Endothelial cell (in vitro differentiated cells): ENCODE measurements at regions not wholly inside any gene's neighbourhood (a gene's known extent, or its start where the extent isn't known, plus 50 kb on each side); places are given as distances from the start of the nearest gene placed in this dataset.
A peak's percentile ranks its signal among the peaks of the same experiment; 100 is the strongest.
"Not testable (repeated sequence)": the region's sequence is repeated elsewhere in the genome, so short reads cannot be mapped to it uniquely, and the experiment has no call there.

Experiments
- DNase-seq: peaks from one replicate; pipeline ENCODE4 v3.0.0; 2021; ENCODE audit warnings: low spot score
- H3K27ac Mint-ChIP-seq: one replicate; pipeline ENCODE4 v1.8.0; 2021; ENCODE audit warnings: mixed read lengths, inconsistent platforms; ENCODE audit not compliant: unreplicated experiment
- H3K27me3 Mint-ChIP-seq: one replicate; pipeline ENCODE4 v1.8.0; 2021; ENCODE audit warnings: mild to moderate bottlenecking, moderate library complexity, mixed read lengths, inconsistent platforms; ENCODE audit not compliant: unreplicated experiment
- H3K36me3 Mint-ChIP-seq: one replicate; pipeline ENCODE4 v1.8.0; 2021; ENCODE audit warnings: mild to moderate bottlenecking, low read depth, mixed read lengths, inconsistent platforms; ENCODE audit not compliant: unreplicated experiment
- H3K4me1 Mint-ChIP-seq: one replicate; pipeline ENCODE4 v1.8.0; 2021; ENCODE audit warnings: mild to moderate bottlenecking, mixed read lengths, inconsistent platforms; ENCODE audit not compliant: unreplicated experiment
- H3K4me3 Mint-ChIP-seq: one replicate; pipeline ENCODE4 v1.8.0; 2021; ENCODE audit warnings: mild to moderate bottlenecking, mixed read lengths, inconsistent platforms; ENCODE audit not compliant: unreplicated experiment
- H3K9me3 Mint-ChIP-seq: one replicate; pipeline ENCODE4 v1.8.0; 2021; ENCODE audit warnings: mixed read lengths, inconsistent platforms; ENCODE audit not compliant: unreplicated experiment
- TF ChIP-seq, protein P1 (sequence below): fragments of 200-600 bp; sonication (generic); IDR thresholded peaks from one replicate; pipeline ENCODE4 v1.5.0; 2021; ENCODE audit warnings: antibody characterized with exemption; ENCODE audit not compliant: unreplicated experiment

DNA sequence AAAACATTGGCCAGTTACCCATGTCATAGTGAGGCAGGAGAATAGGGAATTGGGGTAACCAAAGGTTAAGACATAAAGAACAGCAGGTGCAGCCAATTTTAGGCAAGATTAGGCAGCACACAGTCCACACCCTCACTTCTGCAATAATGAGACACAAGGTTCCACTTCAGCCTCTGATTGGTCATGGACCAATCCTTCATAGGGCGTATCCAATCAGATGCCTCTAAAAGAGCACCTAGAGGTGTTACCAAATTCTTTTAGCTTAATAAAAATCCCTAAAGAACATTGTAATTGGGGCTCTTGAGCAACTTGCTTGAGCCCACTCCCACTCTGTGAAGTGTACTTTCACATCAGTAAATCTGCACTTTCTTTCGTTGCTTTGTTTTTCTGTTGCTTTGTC is 302.4 kb downstream of the PREX1 start:
- H3K9me3 Mint-ChIP-seq: no peaks in the 10 kb centered on the region
- no peak overlapping the region for H3K27ac Mint-ChIP-seq
- TF ChIP-seq, protein P1, sequence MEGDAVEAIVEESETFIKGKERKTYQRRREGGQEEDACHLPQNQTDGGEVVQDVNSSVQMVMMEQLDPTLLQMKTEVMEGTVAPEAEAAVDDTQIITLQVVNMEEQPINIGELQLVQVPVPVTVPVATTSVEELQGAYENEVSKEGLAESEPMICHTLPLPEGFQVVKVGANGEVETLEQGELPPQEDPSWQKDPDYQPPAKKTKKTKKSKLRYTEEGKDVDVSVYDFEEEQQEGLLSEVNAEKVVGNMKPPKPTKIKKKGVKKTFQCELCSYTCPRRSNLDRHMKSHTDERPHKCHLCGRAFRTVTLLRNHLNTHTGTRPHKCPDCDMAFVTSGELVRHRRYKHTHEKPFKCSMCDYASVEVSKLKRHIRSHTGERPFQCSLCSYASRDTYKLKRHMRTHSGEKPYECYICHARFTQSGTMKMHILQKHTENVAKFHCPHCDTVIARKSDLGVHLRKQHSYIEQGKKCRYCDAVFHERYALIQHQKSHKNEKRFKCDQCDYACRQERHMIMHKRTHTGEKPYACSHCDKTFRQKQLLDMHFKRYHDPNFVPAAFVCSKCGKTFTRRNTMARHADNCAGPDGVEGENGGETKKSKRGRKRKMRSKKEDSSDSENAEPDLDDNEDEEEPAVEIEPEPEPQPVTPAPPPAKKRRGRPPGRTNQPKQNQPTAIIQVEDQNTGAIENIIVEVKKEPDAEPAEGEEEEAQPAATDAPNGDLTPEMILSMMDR: no peak
- no peak overlapping the region for H3K4me3 Mint-ChIP-seq
- H3K36me3 Mint-ChIP-seq: no peaks in the 10 kb centered on the region
- DNase-seq: no peak
- no peaks in the 10 kb centered on the region for H3K4me1 Mint-ChIP-seq
- H3K27me3 Mint-ChIP-seq: peaks cover 4% of the 10 kb centered on the region

DNA sequence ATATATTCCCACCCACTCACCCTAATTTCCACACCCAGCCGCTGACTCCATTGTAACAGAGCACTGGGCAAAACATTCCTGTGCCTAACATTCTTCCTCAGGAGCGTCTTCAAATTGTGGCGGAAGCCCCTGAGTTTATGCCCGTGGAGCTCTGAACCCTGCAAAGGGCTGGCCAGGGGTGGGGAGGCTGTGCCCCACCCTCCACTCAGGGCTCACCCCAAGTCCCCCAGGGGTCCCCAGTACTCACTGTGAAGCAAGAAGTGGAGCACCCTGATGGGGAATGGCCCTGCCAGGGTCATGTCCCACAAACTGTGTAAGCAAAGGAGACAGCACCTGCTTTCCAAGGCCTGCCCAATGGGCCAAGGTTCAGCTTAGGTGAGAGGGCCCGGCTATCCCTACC is 303.2 kb downstream of the PREX1 start:
- no peak for DNase-seq
- no peaks in the 10 kb centered on the region for H3K9me3 Mint-ChIP-seq
- H3K4me1 Mint-ChIP-seq: no peaks in the 10 kb centered on the region
- no peaks in the 10 kb centered on the region for H3K36me3 Mint-ChIP-seq
- no peak overlapping the region for H3K4me3 Mint-ChIP-seq
- peaks cover 4% of the 10 kb centered on the region for H3K27me3 Mint-ChIP-seq
- TF ChIP-seq, protein P1: no peak
- H3K27ac Mint-ChIP-seq: no peak overlapping the region

DNA sequence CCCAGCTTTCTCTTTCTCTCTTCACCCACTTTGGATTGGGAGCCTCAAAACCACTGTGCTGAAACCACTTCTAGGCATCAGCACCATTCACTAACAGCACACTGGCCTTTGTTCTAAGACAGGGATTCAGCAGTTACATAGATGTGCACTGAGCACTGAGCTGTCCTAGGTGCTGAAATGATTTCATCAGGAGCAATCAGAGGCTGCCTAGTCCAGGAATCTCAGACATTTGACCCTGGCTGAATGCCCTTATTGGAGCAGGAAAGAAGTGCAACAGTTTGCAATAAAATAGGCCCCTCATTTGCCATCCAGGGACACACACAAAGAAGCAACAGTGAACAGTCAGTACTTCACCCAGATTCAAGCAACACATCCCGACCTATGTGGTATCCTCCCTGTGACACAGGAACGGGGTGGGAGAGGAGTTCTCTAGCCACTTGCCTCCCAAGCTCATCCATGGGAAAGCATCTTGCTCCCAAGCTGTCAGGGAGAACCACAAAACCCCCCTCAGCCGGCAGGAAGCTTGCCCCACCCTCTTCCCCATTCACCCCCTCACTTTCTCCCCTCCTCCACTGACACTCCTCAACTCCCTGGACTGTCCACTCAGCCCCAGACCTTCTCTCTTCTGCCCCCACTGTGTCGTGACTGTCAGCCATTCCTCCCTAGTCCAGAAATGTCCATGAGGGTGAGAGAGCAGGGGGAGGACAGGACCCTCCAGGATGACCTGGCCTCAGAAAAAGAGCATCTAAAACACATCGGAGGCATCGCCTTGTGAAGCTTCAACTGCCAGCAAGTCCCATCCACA is 304.4 kb downstream of the PREX1 start:
- peaks cover 1% of the 10 kb centered on the region for H3K27me3 Mint-ChIP-seq
- H3K4me1 Mint-ChIP-seq: no peaks in the 10 kb centered on the region
- no peak overlapping the region for H3K4me3 Mint-ChIP-seq
- no peaks in the 10 kb centered on the region for H3K36me3 Mint-ChIP-seq
- DNase-seq: peak; percentile 70
- no peaks in the 10 kb centered on the region for H3K9me3 Mint-ChIP-seq
- no peak overlapping the region for H3K27ac Mint-ChIP-seq
- TF ChIP-seq, protein P1: no peak

DNA sequence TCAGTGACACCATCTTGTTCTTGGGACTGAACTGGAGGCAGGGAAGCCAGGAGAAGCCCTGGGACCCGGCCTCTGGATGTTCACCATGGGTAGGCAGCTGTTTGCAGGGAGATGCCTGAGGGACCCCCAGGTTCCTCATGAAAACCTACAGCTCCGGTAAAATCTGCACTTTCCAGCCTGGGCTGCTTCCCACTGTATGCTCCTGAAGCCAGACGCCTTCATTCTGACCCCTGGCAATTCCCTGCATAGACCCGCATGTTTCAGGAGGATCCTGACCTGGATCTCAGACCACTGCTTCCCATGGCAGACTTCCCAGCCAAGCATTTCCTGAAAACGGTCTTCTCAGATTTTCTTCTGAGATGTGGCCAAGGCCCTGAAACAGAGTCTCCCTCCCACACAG is 306.7 kb downstream of the PREX1 start:
- DNase-seq: no peak
- no peak overlapping the region for H3K4me3 Mint-ChIP-seq
- TF ChIP-seq, protein P1: no peak
- H3K9me3 Mint-ChIP-seq: peaks cover 3% of the 10 kb centered on the region
- no peak overlapping the region for H3K27ac Mint-ChIP-seq
- H3K36me3 Mint-ChIP-seq: peaks cover 3% of the 10 kb centered on the region
- peaks cover 8% of the 10 kb centered on the region for H3K4me1 Mint-ChIP-seq
- no peaks in the 10 kb centered on the region for H3K27me3 Mint-ChIP-seq

DNA sequence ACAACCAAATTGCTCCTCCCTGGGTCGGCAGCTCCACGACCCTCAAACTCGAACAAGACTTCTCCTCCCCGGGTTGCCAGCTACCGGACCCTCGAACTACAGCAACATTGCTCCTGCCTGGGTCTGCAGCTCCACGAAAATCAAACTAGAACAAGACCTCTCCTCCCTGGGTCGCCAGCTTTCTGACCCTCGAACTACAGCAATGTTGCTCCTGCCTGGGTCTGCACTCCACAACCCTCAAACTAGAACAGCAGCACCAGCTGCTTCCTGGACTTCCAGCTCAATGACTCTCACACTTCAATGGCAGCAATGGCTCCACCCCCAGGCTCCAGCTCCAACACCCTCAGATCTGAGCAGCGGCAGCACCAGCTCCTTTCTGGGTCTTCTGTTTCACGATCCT is 311.6 kb downstream of the PREX1 start:
- not testable (repeated sequence) for H3K36me3 Mint-ChIP-seq, H3K9me3 Mint-ChIP-seq, H3K27me3 Mint-ChIP-seq
- DNase-seq: peak; percentile 11
- H3K4me3 Mint-ChIP-seq: peak overlapping the region; percentile 2
- H3K4me1 Mint-ChIP-seq: peaks cover 11% of the 10 kb centered on the region
- H3K27ac Mint-ChIP-seq: peak overlapping the region; percentile 1

DNA sequence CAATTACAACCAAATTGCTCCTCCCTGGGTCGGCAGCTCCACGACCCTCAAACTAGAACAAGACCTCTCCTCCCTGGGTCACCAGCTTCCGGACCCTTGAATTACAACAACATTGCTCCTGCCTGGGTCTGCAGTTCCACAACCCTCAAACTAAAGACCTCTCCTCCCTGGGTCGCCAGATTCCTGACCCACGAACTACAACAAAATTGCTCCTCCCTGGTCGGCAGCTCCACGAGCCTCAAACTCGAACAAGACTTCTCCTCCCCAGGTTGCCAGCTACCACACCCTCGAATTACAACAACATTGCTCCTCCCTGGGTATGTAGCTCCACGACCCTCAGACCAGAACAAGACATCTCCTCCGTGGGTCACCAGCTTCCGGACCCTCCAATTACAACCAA is 313.2 kb downstream of the PREX1 start:
- H3K9me3 Mint-ChIP-seq, H3K27me3 Mint-ChIP-seq, H3K4me3 Mint-ChIP-seq, DNase-seq, H3K27ac Mint-ChIP-seq: not testable (repeated sequence)
- H3K4me1 Mint-ChIP-seq: peaks cover 11% of the 10 kb centered on the region
- H3K36me3 Mint-ChIP-seq: peaks cover 12% of the 10 kb centered on the region

DNA sequence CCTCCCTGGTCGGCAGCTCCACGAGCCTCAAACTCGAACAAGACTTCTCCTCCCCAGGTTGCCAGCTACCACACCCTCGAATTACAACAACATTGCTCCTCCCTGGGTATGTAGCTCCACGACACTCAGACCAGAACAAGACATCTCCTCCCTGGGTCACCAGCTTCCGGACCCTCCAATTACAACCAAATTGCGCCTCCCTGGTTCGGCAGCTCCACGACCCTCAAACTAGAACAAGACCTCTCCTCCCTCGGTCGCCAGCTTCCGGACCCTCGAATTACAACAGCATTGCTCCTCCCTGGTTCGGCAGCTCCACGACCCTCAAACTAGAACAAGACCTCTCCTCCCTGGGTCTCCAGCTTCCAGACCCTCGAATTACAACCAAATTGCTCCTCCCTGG is 315.3 kb downstream of the PREX1 start:
- H3K27me3 Mint-ChIP-seq, H3K9me3 Mint-ChIP-seq, H3K27ac Mint-ChIP-seq, DNase-seq, H3K4me3 Mint-ChIP-seq: not testable (repeated sequence)
- Mint-ChIP-seq H3K4me1 (peaks cover 11% of the 10 kb centered on the region), H3K36me3 (peaks cover 12% of the 10 kb centered on the region)

DNA sequence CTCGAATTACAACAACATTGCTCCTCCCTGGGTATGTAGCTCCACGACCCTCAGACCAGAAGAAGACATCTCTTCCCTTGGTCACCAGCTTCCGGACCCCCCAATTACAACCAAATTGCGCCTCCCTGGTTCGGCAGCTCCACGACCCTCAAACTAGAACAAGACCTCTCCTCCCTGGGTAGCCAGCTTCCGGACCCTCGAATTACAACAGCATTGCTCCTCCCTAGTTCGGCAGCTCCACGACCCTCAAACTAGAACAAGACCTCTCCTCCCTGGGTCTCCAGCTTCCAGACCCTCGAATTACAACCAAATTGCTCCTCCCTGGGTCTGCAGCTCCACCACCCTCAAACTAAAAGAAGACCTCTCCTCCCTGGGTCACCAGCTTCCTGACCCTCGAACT is 322.7 kb downstream of the PREX1 start:
- not testable (repeated sequence) for DNase-seq, H3K36me3 Mint-ChIP-seq, H3K9me3 Mint-ChIP-seq, H3K4me1 Mint-ChIP-seq, H3K27me3 Mint-ChIP-seq
- Mint-ChIP-seq H3K4me3 (peak overlapping the region; percentile 70), H3K27ac (peak overlapping the region; percentile 43)
